Coronary artery (tissue), 2 donors: ENCODE measurements at regions not wholly inside any gene's neighbourhood (a gene's known extent, or its start where the extent isn't known, plus 50 kb on each side); places are given as distances from the start of the nearest gene placed in this dataset.

Experiments used
- DNase-seq: peaks from one replicate; pipeline ENCODE4 v3.0.0-alpha.2; 2017; ENCODE audit warnings: low spot score
- H3K27ac ChIP-seq, 2 donors: fragments of 200-600 bp; sonication (generic); one replicate each; pipeline ENCODE4 v1.5.1; 2016 to 2019
- H3K4me3 ChIP-seq: fragments of 200-600 bp; sonication (generic); 2 replicates; pipeline ENCODE4 v1.5.1; 2016; ENCODE audit warnings: mild to moderate bottlenecking, moderate library complexity
- CTCF ChIP-seq: fragments of 200-600 bp; sonication (generic); IDR thresholded peaks from one replicate; pipeline ENCODE4 v1.5.1; 2019; ENCODE audit warnings: antibody characterized with exemption

- Histone ChIP-seq H3K4me3 (no peak overlapping the region), H3K27ac (no peak overlapping the region)
- TF ChIP-seq CTCF, result no peak
- no peak for DNase-seq
These were observed 333.4 kb upstream of the AADAT start for GRCh38 chr4:170423137-170423536.

GRCh38 chr4:170420255-170420693 lies 330.5 kb upstream of the AADAT start:
- TF ChIP-seq CTCF, result no peak
- Histone ChIP-seq H3K27ac (no peak overlapping the region), H3K4me3 (no peak overlapping the region)
- no peak for DNase-seq

- DNase-seq, result no peak
These were observed 325.2 kb upstream of the AADAT start for GRCh38 chr4:170414961-170415360.

GRCh38 chr4:170414360-170414759 lies 324.6 kb upstream of the AADAT start:
- TF ChIP-seq CTCF, result no peak
- DNase-seq, result no peak
- Histone ChIP-seq H3K27ac (no peak overlapping the region), H3K4me3 (no peak overlapping the region)

More at GRCh38 chr4:170414961-170415360, 325.2 kb upstream of the AADAT start:
- H3K4me3 ChIP-seq, result no peak overlapping the region
- no peak overlapping the region for H3K27ac ChIP-seq
- TF ChIP-seq CTCF, result no peak

GRCh38 chr4:170413951-170414350 lies 324.2 kb upstream of the AADAT start:
- DNase-seq, result no peak
- no peak overlapping the region for H3K27ac ChIP-seq
- no peak for TF ChIP-seq CTCF
- no peak overlapping the region for H3K4me3 ChIP-seq

- Histone ChIP-seq H3K4me3 (no peak overlapping the region), H3K27ac (no peak overlapping the region)
- no peak for DNase-seq
- TF ChIP-seq CTCF, result no peak
These were observed 310.6 kb upstream of the AADAT start for GRCh38 chr4:170400361-170400760.

- H3K4me3 ChIP-seq, result no peak overlapping the region
- TF ChIP-seq CTCF, result no peak
- H3K27ac ChIP-seq, result no peak overlapping the region
These were observed 310.0 kb upstream of the AADAT start for GRCh38 chr4:170399581-170400293.

More at GRCh38 chr4:170399581-170400293, 310.0 kb upstream of the AADAT start:
- no peak for DNase-seq
